ENCODE measurements at regions not wholly inside any gene's neighbourhood (a gene's known extent, or its start where the extent isn't known, plus 50 kb on each side); places are given as distances from the start of the nearest gene placed in this dataset.

DNA sequence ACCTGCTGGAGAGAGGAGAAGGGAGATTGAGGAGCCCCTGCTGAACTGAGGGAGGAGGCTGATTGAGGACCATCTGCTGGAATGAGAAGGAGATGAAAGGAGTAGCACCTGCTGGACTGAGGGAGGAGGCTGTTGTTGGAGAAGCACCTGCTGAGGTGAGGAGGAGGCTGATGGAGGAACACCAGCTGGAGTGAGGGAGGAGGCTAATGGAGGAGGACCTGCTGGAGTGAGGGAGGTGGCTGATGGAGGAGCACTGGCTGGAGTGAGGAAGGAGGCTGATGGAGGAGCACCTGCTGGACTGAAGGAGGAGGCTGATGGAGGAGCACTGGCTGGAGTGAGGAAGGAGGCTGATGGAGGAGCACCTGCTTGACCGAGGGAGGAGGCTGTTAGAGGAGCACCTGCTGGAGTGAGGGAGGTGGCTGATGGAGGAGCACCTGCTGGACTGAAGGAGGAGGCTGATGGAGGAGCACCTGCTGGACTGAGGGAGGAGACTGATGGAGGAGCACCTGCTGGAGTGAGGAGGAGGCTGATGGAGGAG lies 409.2 kb upstream of the MYT1L start (continued):
- TF ChIP-seq, protein P1, sequence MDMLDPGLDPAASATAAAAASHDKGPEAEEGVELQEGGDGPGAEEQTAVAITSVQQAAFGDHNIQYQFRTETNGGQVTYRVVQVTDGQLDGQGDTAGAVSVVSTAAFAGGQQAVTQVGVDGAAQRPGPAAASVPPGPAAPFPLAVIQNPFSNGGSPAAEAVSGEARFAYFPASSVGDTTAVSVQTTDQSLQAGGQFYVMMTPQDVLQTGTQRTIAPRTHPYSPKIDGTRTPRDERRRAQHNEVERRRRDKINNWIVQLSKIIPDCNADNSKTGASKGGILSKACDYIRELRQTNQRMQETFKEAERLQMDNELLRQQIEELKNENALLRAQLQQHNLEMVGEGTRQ (IDR thresholded peaks at IDR 0.05; ENCODE audit: borderline replicate concordance, low read depth, low read length): no peak
- TF ChIP-seq RFX5 (IDR thresholded peaks at IDR 0.05; ENCODE audit: low read depth, low read length) (no peak), PAX8 (IDR thresholded peaks at IDR 0.05) (no peak), HDGF (IDR thresholded peaks at IDR 0.05) (no peak), SUZ12 (IDR thresholded peaks at IDR 0.05; ENCODE audit: unreplicated experiment) (no peak), ZNF217 (IDR thresholded peaks at IDR 0.05) (no peak)
- TF ChIP-seq, protein P2, sequence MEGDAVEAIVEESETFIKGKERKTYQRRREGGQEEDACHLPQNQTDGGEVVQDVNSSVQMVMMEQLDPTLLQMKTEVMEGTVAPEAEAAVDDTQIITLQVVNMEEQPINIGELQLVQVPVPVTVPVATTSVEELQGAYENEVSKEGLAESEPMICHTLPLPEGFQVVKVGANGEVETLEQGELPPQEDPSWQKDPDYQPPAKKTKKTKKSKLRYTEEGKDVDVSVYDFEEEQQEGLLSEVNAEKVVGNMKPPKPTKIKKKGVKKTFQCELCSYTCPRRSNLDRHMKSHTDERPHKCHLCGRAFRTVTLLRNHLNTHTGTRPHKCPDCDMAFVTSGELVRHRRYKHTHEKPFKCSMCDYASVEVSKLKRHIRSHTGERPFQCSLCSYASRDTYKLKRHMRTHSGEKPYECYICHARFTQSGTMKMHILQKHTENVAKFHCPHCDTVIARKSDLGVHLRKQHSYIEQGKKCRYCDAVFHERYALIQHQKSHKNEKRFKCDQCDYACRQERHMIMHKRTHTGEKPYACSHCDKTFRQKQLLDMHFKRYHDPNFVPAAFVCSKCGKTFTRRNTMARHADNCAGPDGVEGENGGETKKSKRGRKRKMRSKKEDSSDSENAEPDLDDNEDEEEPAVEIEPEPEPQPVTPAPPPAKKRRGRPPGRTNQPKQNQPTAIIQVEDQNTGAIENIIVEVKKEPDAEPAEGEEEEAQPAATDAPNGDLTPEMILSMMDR (IDR thresholded peaks at IDR 0.05 in 2 of 3, conservative IDR thresholded peaks at IDR 0.05 in 1 of 3; ENCODE audit: control insufficient read depth in 2 of 3, extremely low read depth in 1 of 3, insufficient read depth in 1 of 3, low read depth in 3 of 3, low read length in 3 of 3): no peak

DNA sequence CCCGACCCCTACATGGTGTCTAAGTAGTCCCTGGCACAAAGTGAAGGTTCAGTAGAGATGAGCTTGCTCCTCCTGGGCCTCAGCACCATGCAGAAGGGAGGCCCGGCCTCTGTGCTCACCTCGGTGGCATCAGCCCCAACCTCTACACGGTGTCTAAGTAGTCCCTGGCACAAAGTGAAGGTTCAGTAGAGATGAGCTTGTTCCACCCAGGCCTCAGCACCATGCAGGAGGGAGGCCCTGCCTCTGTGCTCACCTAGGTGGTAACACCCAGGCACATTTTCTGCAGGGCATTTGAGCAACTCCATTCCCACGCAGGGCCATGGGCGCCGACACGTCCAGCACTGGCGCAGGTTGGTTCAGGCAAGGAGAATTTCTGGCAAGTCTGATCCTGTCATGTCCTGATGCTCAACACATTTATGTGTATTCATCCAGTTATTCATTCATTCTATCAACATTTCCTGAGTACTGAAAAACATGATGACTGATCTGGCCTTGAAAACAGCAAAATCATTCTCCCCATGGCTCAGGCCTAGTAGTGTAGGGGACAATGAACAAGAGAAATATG lies 408.2 kb upstream of the MYT1L start:
- H3K4me2 ChIP-seq (ENCODE audit: control insufficient read depth, insufficient read depth): no peak overlapping the region
- intact Hi-C loops (cut with micrococcal nuclease; ENCODE audit: unreplicated experiment): no loop called here
- no peak for FAIRE-seq
- no peak for TF ChIP-seq SP1 (IDR thresholded peaks at IDR 0.05; ENCODE audit: low read depth, low read length)
- TF ChIP-seq ZNF217 (IDR thresholded peaks at IDR 0.05): no peak
- no peak for TF ChIP-seq RB1 (IDR thresholded peaks at IDR 0.05; ENCODE audit: borderline replicate concordance)
- TF ChIP-seq, protein P3, sequence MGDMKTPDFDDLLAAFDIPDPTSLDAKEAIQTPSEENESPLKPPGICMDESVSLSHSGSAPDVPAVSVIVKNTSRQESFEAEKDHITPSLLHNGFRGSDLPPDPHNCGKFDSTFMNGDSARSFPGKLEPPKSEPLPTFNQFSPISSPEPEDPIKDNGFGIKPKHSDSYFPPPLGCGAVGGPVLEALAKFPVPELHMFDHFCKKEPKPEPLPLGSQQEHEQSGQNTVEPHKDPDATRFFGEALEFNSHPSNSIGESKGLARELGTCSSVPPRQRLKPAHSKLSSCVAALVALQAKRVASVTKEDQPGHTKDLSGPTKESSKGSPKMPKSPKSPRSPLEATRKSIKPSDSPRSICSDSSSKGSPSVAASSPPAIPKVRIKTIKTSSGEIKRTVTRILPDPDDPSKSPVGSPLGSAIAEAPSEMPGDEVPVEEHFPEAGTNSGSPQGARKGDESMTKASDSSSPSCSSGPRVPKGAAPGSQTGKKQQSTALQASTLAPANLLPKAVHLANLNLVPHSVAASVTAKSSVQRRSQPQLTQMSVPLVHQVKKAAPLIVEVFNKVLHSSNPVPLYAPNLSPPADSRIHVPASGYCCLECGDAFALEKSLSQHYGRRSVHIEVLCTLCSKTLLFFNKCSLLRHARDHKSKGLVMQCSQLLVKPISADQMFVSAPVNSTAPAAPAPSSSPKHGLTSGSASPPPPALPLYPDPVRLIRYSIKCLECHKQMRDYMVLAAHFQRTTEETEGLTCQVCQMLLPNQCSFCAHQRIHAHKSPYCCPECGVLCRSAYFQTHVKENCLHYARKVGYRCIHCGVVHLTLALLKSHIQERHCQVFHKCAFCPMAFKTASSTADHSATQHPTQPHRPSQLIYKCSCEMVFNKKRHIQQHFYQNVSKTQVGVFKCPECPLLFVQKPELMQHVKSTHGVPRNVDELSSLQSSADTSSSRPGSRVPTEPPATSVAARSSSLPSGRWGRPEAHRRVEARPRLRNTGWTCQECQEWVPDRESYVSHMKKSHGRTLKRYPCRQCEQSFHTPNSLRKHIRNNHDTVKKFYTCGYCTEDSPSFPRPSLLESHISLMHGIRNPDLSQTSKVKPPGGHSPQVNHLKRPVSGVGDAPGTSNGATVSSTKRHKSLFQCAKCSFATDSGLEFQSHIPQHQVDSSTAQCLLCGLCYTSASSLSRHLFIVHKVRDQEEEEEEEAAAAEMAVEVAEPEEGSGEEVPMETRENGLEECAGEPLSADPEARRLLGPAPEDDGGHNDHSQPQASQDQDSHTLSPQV (IDR thresholded peaks at IDR 0.05): no peak
- no peak for TF ChIP-seq SMC3 (IDR thresholded peaks at IDR 0.05; ENCODE audit: borderline replicate concordance, low read length)
- no peak for TF ChIP-seq KAT2A (conservative IDR thresholded peaks at IDR 0.05; ENCODE audit: control insufficient read depth, low read depth, low read length)
- no peak for TF ChIP-seq CBX3 (IDR thresholded peaks at IDR 0.05; ENCODE audit: borderline replicate concordance, low read depth)
- TF ChIP-seq MTA2 (IDR thresholded peaks at IDR 0.05; ENCODE audit: low read depth): no peak
- TF ChIP-seq NRF1 (conservative IDR thresholded peaks at IDR 0.05; ENCODE audit: low read depth, low read length): no peak
- no peak for TF ChIP-seq RAD51 (IDR thresholded peaks at IDR 0.05)
- no peak for TF ChIP-seq KDM1A (IDR thresholded peaks at IDR 0.05; ENCODE audit: borderline replicate concordance)
- TF ChIP-seq FOXK2 (IDR thresholded peaks at IDR 0.05): no peak

More for the DNA sequence above, 408.2 kb upstream of the MYT1L start:
- ChIA-PET SMC1A (ENCODE audit: uncharacterized antibody, unreplicated experiment) (no interaction called here), POLR2A (no interaction called here), RAD21 (ENCODE audit: unreplicated experiment) (no interaction called here), CTCF (interaction anchor here (0.7 kb wide), 1 partner anchor 49 kb away, joined by 4 read pairs; no protein-coding TSS in a partner anchor)
- no peak overlapping the region for H3K9ac ChIP-seq (ENCODE audit: control insufficient read depth, insufficient read depth, low read length)
- H3K27ac ChIP-seq (ENCODE audit: control insufficient read depth, insufficient read depth): no peak overlapping the region
- H4K20me1 ChIP-seq (ENCODE audit: control insufficient read depth, insufficient read depth): no peaks in the 10 kb centered on the region
- no peak overlapping the region for H2AFZ ChIP-seq (ENCODE audit: control insufficient read depth, low read depth, low read length)
- no peaks in the 10 kb centered on the region for H3K79me2 ChIP-seq (ENCODE audit: control insufficient read depth, insufficient read depth, low read length)
- in situ Hi-C loops (cut with MboI): no loop called here
- BruUV-seq (replicated peaks): no TSS peak
- no peaks in the 10 kb centered on the region for H3K36me3 ChIP-seq (ENCODE audit: control insufficient read depth in 2 of 2, insufficient read depth in 2 of 2, low read length in 1 of 2)
- WGBS (ENCODE audit: insufficient coverage, insufficient replicate concordance, low lambda C conversion rate, missing lambda C conversion rate): 19% methylated on average over 9 of the region's 9 CpGs
- no peaks in the 10 kb centered on the region for H3K9me3 ChIP-seq (replicated peaks; ENCODE audit: control insufficient read depth, insufficient read depth, low read length)
- H3K4me3 ChIP-seq: no peak overlapping the region
- H3K4me1 ChIP-seq (ENCODE audit: control insufficient read depth, insufficient read depth, low read length): no peaks in the 10 kb centered on the region
- DNase-seq (ENCODE audit: low read depth, low spot score) (no peak), ATAC-seq (no peak)
- H3K27me3 ChIP-seq (replicated peaks in 1 of 2; ENCODE audit: control insufficient read depth in 2 of 2, insufficient read depth in 2 of 2, low read length in 1 of 2): no peaks in the 10 kb centered on the region

Measured in GM12878 (cell line).